Nephron (organoid): ENCODE measurements at regions not wholly inside any gene's neighbourhood (a gene's known extent, or its start where the extent isn't known, plus 50 kb on each side); places are given as distances from the start of the nearest gene placed in this dataset.

Source experiments
- H3K27ac Mint-ChIP-seq, 3 experiments: 2 replicates each; pipeline ENCODE4 v1.8.0; 2020; ENCODE audit warnings: mixed read lengths in 3 of 3, mild to moderate bottlenecking in 2 of 3, moderate library complexity in 1 of 3
- H3K27me3 Mint-ChIP-seq: 2 replicates; pipeline ENCODE4 v1.8.0; 2021; ENCODE audit warnings: low read depth, mild to moderate bottlenecking, moderate library complexity, mixed read lengths
- H3K36me3 Mint-ChIP-seq: 2 replicates; pipeline ENCODE4 v1.8.0; 2020; ENCODE audit warnings: low read depth, mixed read lengths
- H3K4me1 Mint-ChIP-seq: 2 replicates; pipeline ENCODE4 v1.8.0; 2020; ENCODE audit warnings: mixed read lengths
- H3K4me3 Mint-ChIP-seq, 3 experiments: 2 replicates each; pipeline ENCODE4 v1.8.0; 2020; ENCODE audit warnings: mild to moderate bottlenecking in 3 of 3, mixed read lengths in 3 of 3, moderate library complexity in 2 of 3
- H3K9me3 Mint-ChIP-seq: 2 replicates; pipeline ENCODE4 v1.8.0; 2020; ENCODE audit warnings: mixed read lengths
- TF ChIP-seq, protein P1 (sequence below), 3 experiments: fragments of 200-600 bp; sonication (generic); IDR thresholded peaks; one replicate each; pipeline ENCODE4 v1.5.0; 2021; ENCODE audit warnings: antibody characterized with exemption in 3 of 3; ENCODE audit not compliant: unreplicated experiment in 3 of 3

DNA sequence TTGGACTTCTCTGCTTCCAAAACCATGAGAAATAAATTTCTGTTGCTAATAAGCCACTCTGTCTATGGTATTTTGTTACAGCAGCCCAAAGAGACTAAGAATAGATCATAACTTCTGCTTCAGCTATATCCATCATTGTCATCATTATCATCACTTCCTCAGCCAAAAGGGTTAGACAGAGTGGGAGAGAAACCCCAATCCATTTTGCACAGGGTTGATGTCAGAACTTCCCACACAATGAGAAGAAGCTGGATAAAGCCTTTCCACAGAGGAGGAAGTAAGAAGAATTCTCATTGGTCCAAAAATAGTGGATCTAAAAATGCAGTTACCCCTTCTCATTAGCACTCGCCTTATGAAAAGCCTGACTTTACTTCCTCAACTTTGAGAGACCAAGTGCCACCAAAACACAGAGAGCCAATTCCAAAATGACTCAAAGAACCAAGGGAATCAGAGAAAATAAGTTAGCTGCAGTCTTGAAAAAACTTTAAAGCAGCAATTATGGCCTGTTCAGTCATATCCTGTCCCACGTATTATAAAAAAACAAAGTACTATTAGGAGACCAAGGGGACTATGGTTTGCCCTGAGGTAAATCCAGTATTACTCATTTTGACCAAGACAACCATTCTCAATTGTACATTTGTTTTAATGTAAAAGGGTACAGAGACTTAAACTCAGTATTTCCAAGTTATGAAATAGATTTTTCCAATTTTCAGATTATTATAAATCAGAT lies 80.2 kb downstream of the WNT5A start:
- H3K4me3 Mint-ChIP-seq = no peak overlapping the region
- no peaks in the 10 kb centered on the region for H3K36me3 Mint-ChIP-seq
- TF ChIP-seq, protein P1, sequence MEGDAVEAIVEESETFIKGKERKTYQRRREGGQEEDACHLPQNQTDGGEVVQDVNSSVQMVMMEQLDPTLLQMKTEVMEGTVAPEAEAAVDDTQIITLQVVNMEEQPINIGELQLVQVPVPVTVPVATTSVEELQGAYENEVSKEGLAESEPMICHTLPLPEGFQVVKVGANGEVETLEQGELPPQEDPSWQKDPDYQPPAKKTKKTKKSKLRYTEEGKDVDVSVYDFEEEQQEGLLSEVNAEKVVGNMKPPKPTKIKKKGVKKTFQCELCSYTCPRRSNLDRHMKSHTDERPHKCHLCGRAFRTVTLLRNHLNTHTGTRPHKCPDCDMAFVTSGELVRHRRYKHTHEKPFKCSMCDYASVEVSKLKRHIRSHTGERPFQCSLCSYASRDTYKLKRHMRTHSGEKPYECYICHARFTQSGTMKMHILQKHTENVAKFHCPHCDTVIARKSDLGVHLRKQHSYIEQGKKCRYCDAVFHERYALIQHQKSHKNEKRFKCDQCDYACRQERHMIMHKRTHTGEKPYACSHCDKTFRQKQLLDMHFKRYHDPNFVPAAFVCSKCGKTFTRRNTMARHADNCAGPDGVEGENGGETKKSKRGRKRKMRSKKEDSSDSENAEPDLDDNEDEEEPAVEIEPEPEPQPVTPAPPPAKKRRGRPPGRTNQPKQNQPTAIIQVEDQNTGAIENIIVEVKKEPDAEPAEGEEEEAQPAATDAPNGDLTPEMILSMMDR (IDR thresholded peaks at IDR 0.05; ENCODE audit: unreplicated experiment in 3 of 3) = no peak
- H3K27ac Mint-ChIP-seq = no peak overlapping the region
- peaks cover 4% of the 10 kb centered on the region for H3K4me1 Mint-ChIP-seq
- peaks cover 6% of the 10 kb centered on the region for H3K9me3 Mint-ChIP-seq
- H3K27me3 Mint-ChIP-seq = peaks cover 17% of the 10 kb centered on the region

- no peak overlapping the region for H3K27ac Mint-ChIP-seq
- H3K9me3 Mint-ChIP-seq = peaks cover 6% of the 10 kb centered on the region
- H3K36me3 Mint-ChIP-seq = no peaks in the 10 kb centered on the region
- peaks cover 17% of the 10 kb centered on the region for H3K27me3 Mint-ChIP-seq
- H3K4me1 Mint-ChIP-seq = no peaks in the 10 kb centered on the region
- H3K4me3 Mint-ChIP-seq = no peak overlapping the region
- TF ChIP-seq, protein P1 (IDR thresholded peaks at IDR 0.05; ENCODE audit: unreplicated experiment in 3 of 3) = no peak
Observed at GRCh38 chr3:55405436-55405835, 81.7 kb downstream of the WNT5A start.

GRCh38 chr3:55402886-55403609 lies 84.1 kb downstream of the WNT5A start:
- H3K36me3 Mint-ChIP-seq = no peaks in the 10 kb centered on the region
- H3K4me3 Mint-ChIP-seq = no peak overlapping the region
- H3K27me3 Mint-ChIP-seq = peaks cover 7% of the 10 kb centered on the region
- no peak overlapping the region for H3K27ac Mint-ChIP-seq
- H3K9me3 Mint-ChIP-seq = peaks cover 6% of the 10 kb centered on the region
- H3K4me1 Mint-ChIP-seq = no peaks in the 10 kb centered on the region
- TF ChIP-seq, protein P1 (IDR thresholded peaks at IDR 0.05; ENCODE audit: unreplicated experiment in 3 of 3) = no peak

DNA sequence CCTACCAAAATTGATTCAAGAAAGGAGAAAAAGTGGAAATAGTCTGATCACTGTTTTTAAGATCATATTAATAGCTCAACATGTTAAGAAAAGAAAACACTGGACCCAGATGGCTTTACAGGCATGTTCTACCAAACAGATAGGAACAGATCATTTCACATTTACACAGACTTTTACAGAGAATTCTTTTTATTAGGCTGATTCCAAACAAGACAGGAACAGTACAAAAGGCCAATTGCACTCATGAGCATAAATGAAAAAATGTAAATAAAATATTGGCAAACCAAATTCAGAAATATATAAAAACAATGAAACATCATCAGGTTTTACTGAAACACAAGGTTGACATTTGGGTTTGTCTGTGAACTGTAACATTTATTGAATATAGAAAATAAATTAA lies 106.5 kb downstream of the WNT5A start:
- Mint-ChIP-seq H3K4me1 (no peaks in the 10 kb centered on the region), H3K4me3 (no peak overlapping the region), H3K27me3 (no peaks in the 10 kb centered on the region), H3K9me3 (no peaks in the 10 kb centered on the region), H3K36me3 (no peaks in the 10 kb centered on the region), H3K27ac (no peak overlapping the region)
- TF ChIP-seq, protein P1 (IDR thresholded peaks at IDR 0.05; ENCODE audit: unreplicated experiment in 3 of 3) = no peak

DNA sequence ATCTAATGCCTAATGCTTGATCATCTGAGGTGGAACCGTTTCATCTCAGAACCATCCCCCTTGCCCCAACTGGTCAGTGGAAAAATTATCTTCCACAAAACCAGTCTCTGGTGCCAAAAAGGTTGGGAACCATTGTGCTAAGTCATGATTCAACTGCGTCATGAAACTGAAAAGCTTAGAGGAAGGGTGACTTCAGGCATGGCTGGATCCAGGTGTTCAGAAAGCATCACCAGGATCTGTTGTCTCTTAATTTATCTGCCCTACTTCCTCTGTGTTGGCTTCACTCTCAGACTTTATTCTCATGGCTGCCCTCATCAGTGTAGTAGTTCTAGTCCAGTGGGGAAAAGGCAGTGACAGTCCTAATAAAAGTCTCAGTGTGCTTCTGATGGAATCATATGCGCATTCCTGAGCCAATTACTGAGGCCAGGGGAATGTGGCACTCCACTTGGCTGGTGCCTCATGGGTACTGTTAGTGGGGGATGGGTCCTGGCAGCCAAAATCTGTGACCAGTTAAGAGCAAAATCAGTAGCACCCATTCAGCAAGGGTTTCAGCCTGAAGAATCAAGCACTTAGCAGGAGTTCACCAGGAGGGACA lies 110.3 kb downstream of the WNT5A start:
- H3K9me3 Mint-ChIP-seq = no peaks in the 10 kb centered on the region
- no peak overlapping the region for H3K4me3 Mint-ChIP-seq
- H3K27me3 Mint-ChIP-seq = peaks cover 4% of the 10 kb centered on the region
- TF ChIP-seq, protein P1 (IDR thresholded peaks at IDR 0.05; ENCODE audit: unreplicated experiment in 3 of 3) = no peak
- no peaks in the 10 kb centered on the region for H3K4me1 Mint-ChIP-seq
- H3K36me3 Mint-ChIP-seq = no peaks in the 10 kb centered on the region
- no peak overlapping the region for H3K27ac Mint-ChIP-seq
